Pancreas (tissue), 10 donors: ENCODE measurements at regions not wholly inside any gene's neighbourhood (a gene's known extent, or its start where the extent isn't known, plus 50 kb on each side); places are given as distances from the start of the nearest gene placed in this dataset.

Source experiments
- ATAC-seq, 4 donors: fragments of 200-7000 bp; cut with Tn5 transposase; one replicate each; pipeline versions ENCODE4 v1.8.0 to v1.9.1; 2020; ENCODE audit warnings: mild to moderate bottlenecking in 4 of 4, moderate library complexity in 4 of 4
- DNase-seq, 6 donors: peaks; one replicate each; pipeline ENCODE4 v3.0.0-alpha.2; 2020
- FAIRE-seq: peaks from 2 replicates; lab custom pipeline; 2012; peaks lifted over from hg19 to GRCh38; lab: Jason Lieb, UNC
- H3K27ac ChIP-seq, 4 donors: fragments of 200-600 bp; sonication (generic); 1 replicate in 3 of 4; 2 replicates in 1 of 4; pipeline versions ENCODE4 v1.5.0 to v1.8.0; 2020
- H3K27me3 ChIP-seq, 4 donors: fragments of 200-600 bp; one replicate each; pipeline ENCODE4 v1.8.0; 2021
- H3K36me3 ChIP-seq, 3 donors: fragments of 200-600 bp; sonication (generic) in 1 of 3; one replicate each; pipeline versions ENCODE4 v1.5.0 to v1.8.0; 2020 to 2021
- H3K4me1 ChIP-seq, 3 donors: fragments of 200-600 bp; one replicate each; pipeline ENCODE4 v1.8.0; 2021
- H3K4me3 ChIP-seq, 4 donors: fragments of 200-600 bp; sonication (generic) in 2 of 4; one replicate each; pipeline versions ENCODE4 v1.5.0 to v1.8.0; 2020 to 2021
- H3K9me3 ChIP-seq, 4 donors: fragments of 200-600 bp; one replicate each; pipeline ENCODE4 v1.8.0; 2021
- CTCF ChIP-seq, 4 donors: fragments of 200-600 bp; sonication (generic) in 3 of 4; IDR thresholded peaks; one replicate each; pipeline versions ENCODE4 v1.5.0 to v1.8.0; 2021; ENCODE audit warnings: antibody characterized with exemption in 4 of 4
- WGBS, 2 donors: extraction: QIAGEN DNeasy Blood & Tissue Kit; methylation state at CpG; one replicate each; pipeline ENCODE4 v1.1.7; 2013; 5-methylcytosine and 5-hydroxymethylcytosine counted together
- intact Hi-C, 3 donors: fragments of 100-400 bp; cut with DNase I; formaldehyde crosslinking; loops; one replicate each; pipeline versions ENCODE4 v1.11.1 to v1.14.2; 2022
- donor health status: healthy with polysubstance abuse.
- donor health status: DM: no; HTN: no; CAD: no; lungs with moderate emphysema.
- donor health status: DM: no; HTN: no; CAD: no.
- donor health status: control.
- donor health status: control.
- donor health status: Bipolar disorder and iron deficiency.
- donor health status: DM: yes; HTN: yes; CAD: no.
- donor health status: DM: no; HTN: no; CAD: no.
- donor health status: DM: no; HTN: no; CAD: no.
- donor health status: DM: yes; HTN: yes; CAD: no.

- FAIRE-seq (no peak), DNase-seq (no peak), ATAC-seq (no peak)
- intact Hi-C loops: no loop called here
- no peak overlapping the region for H3K4me3 ChIP-seq
- no peaks in the 10 kb centered on the region for H3K27me3 ChIP-seq
- no peak overlapping the region for H3K27ac ChIP-seq
- no peaks in the 10 kb centered on the region for H3K4me1 ChIP-seq
- no peaks in the 10 kb centered on the region for H3K36me3 ChIP-seq
- no peaks in the 10 kb centered on the region for H3K9me3 ChIP-seq
- 73 to 74% methylated on average over 3 of the region's 3 CpGs for WGBS, 2 donors
- TF ChIP-seq CTCF (IDR thresholded peaks at IDR 0.05): no peak
These were observed 197.3 kb upstream of the ADAMTS9 start for GRCh38 chr3:64885055-64885454.

- H3K27me3 ChIP-seq: no peaks in the 10 kb centered on the region
- ATAC-seq: no peak
- no peaks in the 10 kb centered on the region for H3K36me3 ChIP-seq
- TF ChIP-seq CTCF (IDR thresholded peaks at IDR 0.05): no peak
- no peak overlapping the region for H3K27ac ChIP-seq
- no peak for FAIRE-seq
- 54 to 55% methylated on average over 3 of the region's 3 CpGs for WGBS, 2 donors
- no peak for DNase-seq
- intact Hi-C loops: no loop called here
- H3K4me3 ChIP-seq: no peak overlapping the region
- H3K4me1 ChIP-seq: no peaks in the 10 kb centered on the region
- no peaks in the 10 kb centered on the region for H3K9me3 ChIP-seq
These were observed 196.7 kb upstream of the ADAMTS9 start for GRCh38 chr3:64884536-64884935.

GRCh38 chr3:64880916-64881315, 193.1 kb upstream of the ADAMTS9 start:
- ATAC-seq (no peak), FAIRE-seq (no peak), DNase-seq (no peak)
- H3K4me1 ChIP-seq: no peaks in the 10 kb centered on the region
- no peak overlapping the region for H3K4me3 ChIP-seq
- H3K27me3 ChIP-seq: no peaks in the 10 kb centered on the region
- TF ChIP-seq CTCF (IDR thresholded peaks at IDR 0.05): no peak
- intact Hi-C loops: no loop called here
- no peaks in the 10 kb centered on the region for H3K36me3 ChIP-seq
- no peaks in the 10 kb centered on the region for H3K9me3 ChIP-seq
- no peak overlapping the region for H3K27ac ChIP-seq

- intact Hi-C loops: no loop called here
- Histone ChIP-seq H3K36me3 (no peaks in the 10 kb centered on the region), H3K4me1 (no peaks in the 10 kb centered on the region), H3K27ac (no peak overlapping the region), H3K4me3 (no peak overlapping the region), H3K9me3 (no peaks in the 10 kb centered on the region), H3K27me3 (no peaks in the 10 kb centered on the region)
- WGBS, 2 donors: 70 to 72% methylated on average over 2 of the region's 2 CpGs
- no peak for TF ChIP-seq CTCF (IDR thresholded peaks at IDR 0.05)
- no peak for FAIRE-seq
- no peak for DNase-seq
- peak in 1 of 4 donors; percentile 37 for ATAC-seq
These were observed 190.6 kb upstream of the ADAMTS9 start for GRCh38 chr3:64878362-64878761.

- DNase-seq: no peak
- no peaks in the 10 kb centered on the region for H3K4me1 ChIP-seq
- H3K4me3 ChIP-seq: no peak overlapping the region
- 44 to 58% methylated on average over 1 of the region's 1 CpG for WGBS, 2 donors
- TF ChIP-seq CTCF (IDR thresholded peaks at IDR 0.05): no peak
- no peaks in the 10 kb centered on the region for H3K9me3 ChIP-seq
- no peaks in the 10 kb centered on the region for H3K36me3 ChIP-seq
- no peak for FAIRE-seq
- no peak overlapping the region for H3K27ac ChIP-seq
- ATAC-seq: no peak
- H3K27me3 ChIP-seq: no peaks in the 10 kb centered on the region
- intact Hi-C loops: no loop called here
These were observed 185.6 kb upstream of the ADAMTS9 start for GRCh38 chr3:64873400-64873799.
